Urinary bladder (tissue), 3 donors: ENCODE measurements at regions not wholly inside any gene's neighbourhood (a gene's known extent, or its start where the extent isn't known, plus 50 kb on each side); places are given as distances from the start of the nearest gene placed in this dataset.
A peak's percentile ranks its signal among the peaks of the same experiment; 100 is the strongest.

Experiments used
- DNase-seq: peaks from one replicate; pipeline ENCODE4 v3.0.0-alpha.2; 2015; ENCODE audit errors: extremely low spot score
- H3K27ac ChIP-seq: one replicate; pipeline ENCODE4 v1.5.1; 2013; ENCODE audit warnings: low read depth, mild to moderate bottlenecking, moderate library complexity
- H3K36me3 ChIP-seq: one replicate; pipeline ENCODE4 v1.6.1; 2013; ENCODE audit warnings: mild to moderate bottlenecking, moderate library complexity; ENCODE audit not compliant: insufficient read depth
- H3K4me1 ChIP-seq: one replicate; pipeline ENCODE4 v1.6.1; 2013; ENCODE audit warnings: mild to moderate bottlenecking, moderate library complexity; ENCODE audit not compliant: insufficient read depth
- H3K4me3 ChIP-seq: one replicate; pipeline ENCODE4 v1.5.1; 2013; ENCODE audit warnings: low read depth, low read length
- WGBS: extraction: QIAGEN DNeasy Blood & Tissue Kit; methylation state at CpG from one replicate; pipeline ENCODE4 v1.1.7; 2013; 5-methylcytosine and 5-hydroxymethylcytosine counted together
- donor health status: healthy with polysubstance abuse.
- donor health status: healthy.

- Histone ChIP-seq H3K4me3 (no peak overlapping the region), H3K4me1 (no peaks in the 10 kb centered on the region), H3K36me3 (no peaks in the 10 kb centered on the region), H3K27ac (no peak overlapping the region)
- 67% methylated on average over 8 of the region's 8 CpGs for WGBS
- no peak for DNase-seq
Observed at GRCh38 chr21:35416866-35417489, 367.9 kb upstream of the RUNX1 start.

GRCh38 chr21:35414507-35415139, 365.5 kb upstream of the RUNX1 start:
- Histone ChIP-seq H3K4me3 (no peak overlapping the region), H3K36me3 (no peaks in the 10 kb centered on the region), H3K27ac (no peak overlapping the region), H3K4me1 (no peaks in the 10 kb centered on the region)
- 74% methylated on average over 7 of the region's 7 CpGs for WGBS
- DNase-seq = no peak

- Histone ChIP-seq H3K27ac (no peak overlapping the region), H3K4me1 (no peaks in the 10 kb centered on the region), H3K4me3 (no peak overlapping the region), H3K36me3 (no peaks in the 10 kb centered on the region)
- no peak for DNase-seq
- WGBS = 84% methylated on average over 3 of the region's 3 CpGs
Observed at GRCh38 chr21:35414056-35414455, 365.0 kb upstream of the RUNX1 start.

- no peaks in the 10 kb centered on the region for H3K36me3 ChIP-seq
- no peak for DNase-seq
- no peaks in the 10 kb centered on the region for H3K4me1 ChIP-seq
- no peak overlapping the region for H3K27ac ChIP-seq
- WGBS = 95% methylated on average over 3 of the region's 3 CpGs
- H3K4me3 ChIP-seq = no peak overlapping the region
Observed at GRCh38 chr21:35412231-35412630, 363.1 kb upstream of the RUNX1 start.

- H3K27ac ChIP-seq = no peak overlapping the region
- 94% methylated on average over 11 of the region's 11 CpGs for WGBS
- H3K4me3 ChIP-seq = no peak overlapping the region
- DNase-seq = no peak
- H3K36me3 ChIP-seq = no peaks in the 10 kb centered on the region
- no peaks in the 10 kb centered on the region for H3K4me1 ChIP-seq
Observed at GRCh38 chr21:35411434-35411833, 362.3 kb upstream of the RUNX1 start.

- H3K36me3 ChIP-seq = no peaks in the 10 kb centered on the region
- WGBS = 95% methylated on average over 1 of the region's 1 CpG
- H3K4me3 ChIP-seq = no peak overlapping the region
- H3K27ac ChIP-seq = no peak overlapping the region
- no peaks in the 10 kb centered on the region for H3K4me1 ChIP-seq
- DNase-seq = no peak
Observed at GRCh38 chr21:35410656-35411055, 361.6 kb upstream of the RUNX1 start.

GRCh38 chr21:35410123-35410522, 361.0 kb upstream of the RUNX1 start:
- H3K4me3 ChIP-seq = no peak overlapping the region
- H3K27ac ChIP-seq = no peak overlapping the region
- H3K4me1 ChIP-seq = no peaks in the 10 kb centered on the region
- DNase-seq = no peak
- WGBS = 62% methylated on average over 1 of the region's 1 CpG
- no peaks in the 10 kb centered on the region for H3K36me3 ChIP-seq

- 30% methylated on average over 2 of the region's 2 CpGs for WGBS
- DNase-seq = no peak
- Histone ChIP-seq H3K36me3 (no peaks in the 10 kb centered on the region), H3K27ac (no peak overlapping the region), H3K4me1 (no peaks in the 10 kb centered on the region), H3K4me3 (no peak overlapping the region)
Observed at GRCh38 chr21:35408401-35408800, 359.3 kb upstream of the RUNX1 start.

GRCh38 chr21:35406635-35407034, 357.5 kb upstream of the RUNX1 start:
- 62% methylated on average over 6 of the region's 6 CpGs for WGBS

GRCh38 chr21:35405981-35406380, 356.9 kb upstream of the RUNX1 start:
- no peaks in the 10 kb centered on the region for H3K36me3 ChIP-seq
- H3K4me1 ChIP-seq = no peaks in the 10 kb centered on the region
- H3K4me3 ChIP-seq = no peak overlapping the region
- DNase-seq = no peak
- no peak overlapping the region for H3K27ac ChIP-seq

More at GRCh38 chr21:35406635-35407034, 357.5 kb upstream of the RUNX1 start:
- no peak for DNase-seq
- no peak overlapping the region for H3K27ac ChIP-seq
- no peaks in the 10 kb centered on the region for H3K36me3 ChIP-seq
- no peak overlapping the region for H3K4me3 ChIP-seq
- H3K4me1 ChIP-seq = no peaks in the 10 kb centered on the region

- Histone ChIP-seq H3K27ac (no peak overlapping the region), H3K36me3 (no peaks in the 10 kb centered on the region), H3K4me1 (no peaks in the 10 kb centered on the region), H3K4me3 (no peak overlapping the region)
- WGBS = 85% methylated on average over 3 of the region's 3 CpGs
- DNase-seq = no peak
Observed at GRCh38 chr21:35404247-35404646, 355.1 kb upstream of the RUNX1 start.

GRCh38 chr21:35402061-35402460, 353.0 kb upstream of the RUNX1 start:
- no peaks in the 10 kb centered on the region for H3K4me1 ChIP-seq
- no peaks in the 10 kb centered on the region for H3K36me3 ChIP-seq
- H3K4me3 ChIP-seq = no peak overlapping the region
- DNase-seq = no peak
- 40% methylated on average over 1 of the region's 1 CpG for WGBS
- H3K27ac ChIP-seq = no peak overlapping the region

GRCh38 chr21:35401476-35401875, 352.4 kb upstream of the RUNX1 start:
- Histone ChIP-seq H3K36me3 (no peaks in the 10 kb centered on the region), H3K27ac (no peak overlapping the region), H3K4me1 (no peaks in the 10 kb centered on the region), H3K4me3 (no peak overlapping the region)
- no peak for DNase-seq
- 55% methylated on average over 4 of the region's 4 CpGs for WGBS

GRCh38 chr21:35400233-35400939, 351.3 kb upstream of the RUNX1 start:
- H3K4me3 ChIP-seq = no peak overlapping the region
- H3K27ac ChIP-seq = no peak overlapping the region
- H3K36me3 ChIP-seq = no peaks in the 10 kb centered on the region
- DNase-seq = peak; percentile 28
- 48% methylated on average over 8 of the region's 8 CpGs for WGBS
- H3K4me1 ChIP-seq = no peaks in the 10 kb centered on the region
